HL-60 (cell line): ENCODE measurements at regions not wholly inside any gene's neighbourhood (a gene's known extent, or its start where the extent isn't known, plus 50 kb on each side); places are given as distances from the start of the nearest gene placed in this dataset.

Experiments used
- DNase-seq, 2 experiments: peaks; one replicate each; pipeline ENCODE4 v3.0.0-alpha.2; 2010 to 2020; ENCODE audit warnings: low read depth in 1 of 2, low spot score in 1 of 2
- H3K27ac ChIP-seq: fragments of 250-450 bp; sonication (Bioruptor Pico); replicated peaks from 2 replicates; pipeline ENCODE4 v1.5.1; 2020; ENCODE audit warnings: mild to moderate bottlenecking, moderate library complexity
- H3K27me3 ChIP-seq: fragments of 250-450 bp; sonication (Bioruptor Pico); 2 replicates; pipeline ENCODE4 v1.5.1; 2021; ENCODE audit warnings: mild to moderate bottlenecking, moderate library complexity; ENCODE audit not compliant: insufficient read depth, poor library complexity, severe bottlenecking
- H3K4me3 ChIP-seq: replicated peaks from 2 replicates; pipeline ENCODE4 v1.5.1; 2011; ENCODE audit warnings: mild to moderate bottlenecking, control low read depth, low read length; ENCODE audit not compliant: insufficient read depth
- CTCF ChIP-seq: IDR thresholded peaks from one replicate; pipeline ENCODE4 v1.5.1; 2011; ENCODE audit warnings: low read length, control low read depth, inconsistent platforms; ENCODE audit not compliant: insufficient read depth
- GABPA ChIP-seq: IDR thresholded peaks from 2 replicates; pipeline ENCODE4 v1.6.1; 2012; ENCODE audit warnings: low read depth
- POLR2AphosphoS5 ChIP-seq: IDR thresholded peaks from 2 replicates; pipeline ENCODE4 v1.6.1; 2012; ENCODE audit warnings: low read depth
- REST ChIP-seq: IDR thresholded peaks from 2 replicates; pipeline ENCODE4 v1.6.1; 2012; ENCODE audit warnings: low read depth; ENCODE audit not compliant: insufficient replicate concordance
- SPI1 ChIP-seq: IDR thresholded peaks from 2 replicates; pipeline ENCODE4 v1.6.1; 2012; ENCODE audit warnings: low read depth, mild to moderate bottlenecking, borderline replicate concordance

GRCh38 chr2:217724471-217724870, 278.3 kb downstream of the TNS1 start:
- Histone ChIP-seq H3K4me3 (no peak overlapping the region), H3K27me3 (no peaks in the 10 kb centered on the region), H3K27ac (no peak overlapping the region)
- no peak for DNase-seq
- TF ChIP-seq GABPA (no peak), SPI1 (no peak), CTCF (no peak), POLR2AphosphoS5 (no peak), REST (no peak)

- DNase-seq: no peak
- Histone ChIP-seq H3K4me3 (no peak overlapping the region), H3K27ac (no peak overlapping the region), H3K27me3 (no peaks in the 10 kb centered on the region)
- TF ChIP-seq GABPA (no peak), CTCF (no peak), SPI1 (no peak), POLR2AphosphoS5 (no peak), REST (no peak)
Measured at GRCh38 chr2:217723981-217724380, 278.8 kb downstream of the TNS1 start.

GRCh38 chr2:217722883-217723472, 279.8 kb downstream of the TNS1 start:
- TF ChIP-seq GABPA (no peak), SPI1 (no peak), REST (no peak), POLR2AphosphoS5 (no peak), CTCF (no peak)

More at GRCh38 chr2:217722883-217723472, 279.8 kb downstream of the TNS1 start:
- Histone ChIP-seq H3K27me3 (no peaks in the 10 kb centered on the region), H3K4me3 (no peak overlapping the region), H3K27ac (no peak overlapping the region)
- no peak for DNase-seq
